HG03108 (cell line): ENCODE measurements at regions not wholly inside any gene's neighbourhood (a gene's known extent, or its start where the extent isn't known, plus 50 kb on each side); places are given as distances from the start of the nearest gene placed in this dataset.

ENCODE experiments used
- ATAC-seq: cut with Tn5 transposase; IDR thresholded peaks from one replicate; pipeline ENCODE4 v1.9.1; 2021; ENCODE audit warnings: moderate library complexity; ENCODE audit not compliant: unreplicated experiment

GRCh38 chr13:63554157-63554556 is 2138.5 kb upstream of the PCDH20 start:
- ATAC-seq: no peak

- no peak for ATAC-seq
Measured at GRCh38 chr13:63551731-63552130, 2136.1 kb upstream of the PCDH20 start.

GRCh38 chr13:63546524-63546923 is 2130.9 kb upstream of the PCDH20 start:
- no peak for ATAC-seq

GRCh38 chr13:63542770-63543169 is 2127.1 kb upstream of the PCDH20 start:
- no peak for ATAC-seq

- no peak for ATAC-seq
Measured at GRCh38 chr13:63541336-63541735, 2125.7 kb upstream of the PCDH20 start.

GRCh38 chr13:63540061-63540460 is 2124.4 kb upstream of the PCDH20 start:
- no peak for ATAC-seq

- ATAC-seq: no peak
Measured at GRCh38 chr13:63517371-63517770, 2101.7 kb upstream of the PCDH20 start.

- ATAC-seq: no peak
Measured at GRCh38 chr13:63516124-63516523, 2100.5 kb upstream of the PCDH20 start.

- no peak for ATAC-seq
Measured at GRCh38 chr13:63514886-63515285, 2099.2 kb upstream of the PCDH20 start.

GRCh38 chr13:63512095-63512494 is 2096.4 kb upstream of the PCDH20 start:
- ATAC-seq: no peak

- no peak for ATAC-seq
Measured at GRCh38 chr13:63501702-63502101, 2086.1 kb upstream of the PCDH20 start.

- ATAC-seq: no peak
Measured at GRCh38 chr13:63497601-63498000, 2082.0 kb upstream of the PCDH20 start.

GRCh38 chr13:63492604-63493003 is 2077.0 kb upstream of the PCDH20 start:
- no peak for ATAC-seq

- ATAC-seq: no peak
Measured at GRCh38 chr13:63490149-63490548, 2074.5 kb upstream of the PCDH20 start.

GRCh38 chr13:63481334-63481733 is 2065.7 kb upstream of the PCDH20 start:
- ATAC-seq: no peak

- no peak for ATAC-seq
Measured at GRCh38 chr13:63472711-63473110, 2057.1 kb upstream of the PCDH20 start.

GRCh38 chr13:63463782-63464610 is 2048.3 kb upstream of the PCDH20 start:
- no peak for ATAC-seq

- ATAC-seq: no peak
Measured at GRCh38 chr13:63460462-63461090, 2044.9 kb upstream of the PCDH20 start.

GRCh38 chr13:63457186-63457585 is 2041.5 kb upstream of the PCDH20 start:
- no peak for ATAC-seq

- no peak for ATAC-seq
Measured at GRCh38 chr13:63455938-63456337, 2040.3 kb upstream of the PCDH20 start.

- no peak for ATAC-seq
Measured at GRCh38 chr13:63449550-63449949, 2033.9 kb upstream of the PCDH20 start.

GRCh38 chr13:63448692-63449091 is 2033.0 kb upstream of the PCDH20 start:
- ATAC-seq: no peak
